PC-3 (cell line): ENCODE measurements at regions not wholly inside any gene's neighbourhood (a gene's known extent, or its start where the extent isn't known, plus 50 kb on each side); places are given as distances from the start of the nearest gene placed in this dataset.
"Not testable (repeated sequence)": the region's sequence is repeated elsewhere in the genome, so short reads cannot be mapped to it uniquely, and the experiment has no call there.

Experiments
- ATAC-seq: fragments of 200-7000 bp; cut with Tn5 transposase; 2 replicates; pipeline ENCODE4 v1.9.1; 2020; ENCODE audit warnings: mild to moderate bottlenecking, moderate library complexity
- BruUV-seq: library from RNA; stranded (reverse); fragments of 400-500 nt; replicated peaks from 2 replicates; lab custom pipeline; 2021; lab: Mats Ljungman, UMichigan
- CTCF ChIA-PET: fragments of 300-600 bp; sonication (Branson Sonifier 250); formaldehyde crosslinking; loops from one replicate; lab custom pipeline; 2022; ENCODE audit warnings: antibody characterized with exemption; lab: Charles Lee
- POLR2A ChIA-PET: fragments of 300-600 bp; sonication (Branson Sonifier 250); formaldehyde crosslinking; loops from one replicate; lab custom pipeline; 2022; ENCODE audit warnings: antibody characterized with exemption; ENCODE audit not compliant: unreplicated experiment; lab: Charles Lee
- DNase-seq: peaks from one replicate; pipeline ENCODE4 v3.0.0-alpha.2; 2015
- H2AFZ ChIP-seq: fragments of 300-600 bp; sonication (generic); 2 replicates; pipeline ENCODE4 v1.6.0; 2016; ENCODE audit warnings: antibody characterized with exemption, low read length
- H3F3A ChIP-seq: fragments of 300-600 bp; sonication (generic); one replicate; pipeline ENCODE4 v1.6.0; 2017; ENCODE audit warnings: antibody characterized with exemption, low read length, control low read depth, mild to moderate bottlenecking; ENCODE audit not compliant: unreplicated experiment
- H3K27ac ChIP-seq: fragments of 300-600 bp; sonication (generic); 2 replicates; pipeline ENCODE4 v1.5.1; 2016; ENCODE audit warnings: mild to moderate bottlenecking, low read length
- H3K27me3 ChIP-seq: fragments of 300-600 bp; sonication (generic); 2 replicates; pipeline ENCODE4 v1.6.1; 2016; ENCODE audit warnings: low read length, mixed read lengths
- H3K36me3 ChIP-seq: fragments of 300-600 bp; sonication (generic); 2 replicates; pipeline ENCODE4 v1.6.1; 2016; ENCODE audit warnings: low read depth, mixed run types, low read length, mixed read lengths
- H3K4me1 ChIP-seq: fragments of 300-600 bp; sonication (generic); 2 replicates; pipeline ENCODE4 v1.5.1; 2016; ENCODE audit warnings: low read length; ENCODE audit not compliant: insufficient read depth
- H3K4me2 ChIP-seq: fragments of 300-600 bp; sonication (generic); 2 replicates; pipeline ENCODE4 v1.6.0; 2016; ENCODE audit warnings: low read length
- H3K4me3 ChIP-seq: fragments of 300-600 bp; sonication (generic); 2 replicates; pipeline ENCODE4 v1.5.1; 2016; ENCODE audit warnings: mild to moderate bottlenecking, low read length, mixed read lengths
- H3K79me2 ChIP-seq: fragments of 300-600 bp; sonication (generic); 2 replicates; pipeline ENCODE4 v1.6.1; 2017; ENCODE audit warnings: low read length, mixed read lengths
- H3K9ac ChIP-seq: fragments of 300-600 bp; sonication (generic); 2 replicates; pipeline ENCODE4 v1.6.0; 2016; ENCODE audit warnings: mild to moderate bottlenecking, low read length
- H3K9me2 ChIP-seq: fragments of 300-600 bp; sonication (generic); replicated peaks from 2 replicates; pipeline ENCODE4 v1.6.1; 2016; ENCODE audit warnings: mixed run types, low read length, mixed read lengths
- H3K9me3 ChIP-seq: fragments of 300-600 bp; sonication (generic); 2 replicates; pipeline ENCODE4 v1.6.1; 2016; ENCODE audit warnings: low read length, mixed read lengths
- H4K20me1 ChIP-seq: fragments of 300-600 bp; sonication (generic); 2 replicates; pipeline ENCODE4 v1.6.1; 2016; ENCODE audit warnings: low read length, mixed read lengths
- CTCF ChIP-seq: fragments of 300-600 bp; sonication (generic); conservative IDR thresholded peaks from 2 replicates; pipeline ENCODE4 v1.5.1; 2017; ENCODE audit warnings: antibody characterized with exemption, low read depth, mild to moderate bottlenecking, low read length
- EZH2 ChIP-seq: fragments of 300-600 bp; sonication (generic); IDR thresholded peaks from one replicate; pipeline ENCODE4 v1.6.1; 2017; ENCODE audit warnings: antibody characterized with exemption, mild to moderate bottlenecking, low read length; ENCODE audit not compliant: unreplicated experiment
- EZH2phosphoT487 ChIP-seq: fragments of 300-600 bp; sonication (generic); IDR thresholded peaks from 2 replicates; pipeline ENCODE4 v1.6.1; 2018; ENCODE audit warnings: mild to moderate bottlenecking, antibody characterized with exemption, low read length, borderline replicate concordance
- intact Hi-C: fragments of 100-400 bp; cut with micrococcal nuclease; formaldehyde crosslinking; loops from 2 replicates; pipeline ENCODE4 v1.9.0; 2023

GRCh38 chr1:68868606-68869005 lies 371.7 kb upstream of the DEPDC1 start:
- Histone ChIP-seq H3F3A (no peaks in the 10 kb centered on the region), H3K27me3 (no peaks in the 10 kb centered on the region), H4K20me1 (no peaks in the 10 kb centered on the region), H3K9ac (no peak overlapping the region), H3K9me2 (no peaks in the 10 kb centered on the region), H3K4me2 (no peak overlapping the region), H3K4me1 (no peaks in the 10 kb centered on the region), H3K36me3 (no peaks in the 10 kb centered on the region), H3K4me3 (no peak overlapping the region), H2AFZ (no peak overlapping the region), H3K27ac (no peak overlapping the region), H3K9me3 (no peaks in the 10 kb centered on the region), H3K79me2 (no peaks in the 10 kb centered on the region)
- no peak for ATAC-seq
- CTCF ChIA-PET, result no interaction called here
- intact Hi-C loops, result no loop called here
- POLR2A ChIA-PET, result no interaction called here
- no TSS peak for BruUV-seq
- no peak for DNase-seq
- TF ChIP-seq EZH2 (no peak), CTCF (no peak), EZH2phosphoT487 (no peak)

DNA sequence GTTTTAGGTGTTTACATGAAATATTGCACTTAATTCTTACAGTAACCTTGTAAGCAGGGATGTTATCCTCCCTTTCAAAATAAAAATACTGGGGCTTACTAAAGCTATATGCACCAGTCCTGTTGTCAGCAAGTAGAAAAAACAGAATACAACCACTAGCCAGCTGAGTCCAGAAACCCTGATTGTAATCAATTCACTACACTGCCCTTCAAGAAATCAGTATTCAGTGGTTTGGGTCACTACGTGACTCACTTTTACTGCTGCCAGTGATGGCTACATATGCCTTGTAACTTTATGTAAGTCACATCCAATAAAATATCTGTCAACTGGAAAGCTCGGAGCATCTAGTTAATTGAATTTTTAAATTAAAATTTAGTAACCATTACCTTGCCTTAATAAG lies 376.3 kb upstream of the DEPDC1 start:
- ChIA-PET POLR2A (no interaction called here), CTCF (no interaction called here)
- H3K27ac ChIP-seq, result no peak overlapping the region
- no TSS peak for BruUV-seq
- DNase-seq (no peak), ATAC-seq (no peak)
- no peaks in the 10 kb centered on the region for H3K9me3 ChIP-seq
- no peaks in the 10 kb centered on the region for H4K20me1 ChIP-seq
- no peaks in the 10 kb centered on the region for H3F3A ChIP-seq
- H3K4me3 ChIP-seq, result no peak overlapping the region
- no peak overlapping the region for H3K4me2 ChIP-seq
- intact Hi-C loops, result no loop called here
- no peaks in the 10 kb centered on the region for H3K79me2 ChIP-seq
- no peaks in the 10 kb centered on the region for H3K4me1 ChIP-seq
- no peak overlapping the region for H2AFZ ChIP-seq
- TF ChIP-seq EZH2phosphoT487 (no peak), CTCF (no peak), EZH2 (no peak)
- H3K9me2 ChIP-seq, result no peaks in the 10 kb centered on the region
- H3K36me3 ChIP-seq, result no peaks in the 10 kb centered on the region
- H3K27me3 ChIP-seq, result no peaks in the 10 kb centered on the region
- H3K9ac ChIP-seq, result no peak overlapping the region

DNA sequence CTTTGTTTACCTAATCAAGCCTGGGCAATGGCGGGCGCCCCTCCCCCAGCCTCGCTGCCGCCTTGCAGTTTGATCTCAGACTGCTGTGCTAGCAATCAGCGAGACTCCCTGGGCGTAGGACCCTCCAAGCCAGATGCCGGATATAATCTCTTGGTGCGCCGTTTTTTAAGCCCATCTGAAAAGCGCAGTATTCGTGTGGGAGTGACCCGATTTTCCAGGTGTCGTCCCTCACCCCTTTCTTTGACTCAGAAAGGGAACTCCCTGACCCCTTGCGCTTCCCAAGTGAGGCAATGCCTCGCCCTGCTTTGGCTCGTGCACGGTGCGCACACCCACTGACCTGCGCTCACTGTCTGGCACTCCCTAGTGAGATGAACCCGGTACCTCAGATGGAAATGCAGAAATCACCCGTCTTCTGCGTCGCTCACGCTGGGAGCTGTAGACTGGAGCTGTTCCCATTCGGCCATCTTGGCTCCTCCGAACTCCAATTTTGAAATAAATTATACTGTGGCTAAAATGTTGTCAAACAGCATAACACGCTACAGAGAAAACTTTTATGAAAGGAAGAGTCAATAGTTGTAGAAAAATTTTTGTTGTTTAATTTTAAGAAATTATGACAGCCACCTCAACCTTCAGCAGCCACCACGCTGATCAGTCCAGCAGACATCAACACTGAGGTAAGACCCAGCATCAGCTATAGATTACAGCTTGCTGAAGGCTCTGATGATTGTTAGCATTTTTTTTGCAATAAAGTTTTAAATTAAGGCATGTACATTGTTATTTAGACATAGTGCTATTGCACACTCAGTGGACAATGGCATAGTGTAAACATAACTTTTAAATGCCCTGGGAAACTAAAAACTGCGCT lies 384.7 kb upstream of the DEPDC1 start:
- CTCF ChIA-PET, result not testable (repeated sequence)

More for the DNA sequence above, 384.7 kb upstream of the DEPDC1 start:
- H3K4me2 ChIP-seq, H3K9ac ChIP-seq, H3K4me1 ChIP-seq, H3K27ac ChIP-seq, H3K27me3 ChIP-seq, DNase-seq, H3K79me2 ChIP-seq, H3K9me3 ChIP-seq, ATAC-seq, H3K4me3 ChIP-seq, POLR2A ChIA-PET, H3F3A ChIP-seq, H3K9me2 ChIP-seq, intact Hi-C loops, H3K36me3 ChIP-seq, H2AFZ ChIP-seq, H4K20me1 ChIP-seq, BruUV-seq: not testable (repeated sequence)
